KOPT-K1 (cell line): ENCODE measurements at regions not wholly inside any gene's neighbourhood (a gene's known extent, or its start where the extent isn't known, plus 50 kb on each side); places are given as distances from the start of the nearest gene placed in this dataset.
"Not testable (repeated sequence)": the region's sequence is repeated elsewhere in the genome, so short reads cannot be mapped to it uniquely, and the experiment has no call there.

Experiments
- H3K27ac ChIP-seq: fragments of 200-600 bp; sonication (generic); 2 replicates; pipeline ENCODE4 v1.5.1; 2016; ENCODE audit warnings: antibody characterized with exemption, mild to moderate bottlenecking, low read depth, low read length; ENCODE audit not compliant: poor library complexity, severe bottlenecking
- H3K36me3 ChIP-seq: fragments of 200-600 bp; sonication (generic); 2 replicates; pipeline ENCODE4 v1.5.1; 2017; ENCODE audit warnings: antibody characterized with exemption, mild to moderate bottlenecking, low read length, moderate library complexity; ENCODE audit not compliant: insufficient read depth
- H3K9me3 ChIP-seq: fragments of 200-600 bp; sonication (generic); 2 replicates; pipeline ENCODE4 v1.5.1; 2017; ENCODE audit warnings: antibody characterized with exemption, low read length, mild to moderate bottlenecking; ENCODE audit not compliant: insufficient read depth, poor library complexity, severe bottlenecking

GRCh38 chr18:78821396-78821795 lies 158.2 kb upstream of the SALL3 start:
- no peak overlapping the region for H3K27ac ChIP-seq
- no peaks in the 10 kb centered on the region for H3K36me3 ChIP-seq
- peaks cover 8% of the 10 kb centered on the region for H3K9me3 ChIP-seq

GRCh38 chr18:78822171-78822948 lies 157.3 kb upstream of the SALL3 start:
- no peaks in the 10 kb centered on the region for H3K36me3 ChIP-seq
- H3K27ac ChIP-seq: no peak overlapping the region

GRCh38 chr18:78822949-78823285 lies 156.7 kb upstream of the SALL3 start:
- H3K27ac ChIP-seq: no peak overlapping the region
- peaks cover 8% of the 10 kb centered on the region for H3K9me3 ChIP-seq
- no peaks in the 10 kb centered on the region for H3K36me3 ChIP-seq

More at GRCh38 chr18:78822171-78822948, 157.3 kb upstream of the SALL3 start:
- peaks cover 8% of the 10 kb centered on the region for H3K9me3 ChIP-seq

GRCh38 chr18:78825168-78825567 lies 154.4 kb upstream of the SALL3 start:
- H3K9me3 ChIP-seq: peaks cover 8% of the 10 kb centered on the region
- no peaks in the 10 kb centered on the region for H3K36me3 ChIP-seq
- no peak overlapping the region for H3K27ac ChIP-seq

- H3K9me3 ChIP-seq: peaks cover 8% of the 10 kb centered on the region
- H3K36me3 ChIP-seq: no peaks in the 10 kb centered on the region
- H3K27ac ChIP-seq: no peak overlapping the region
Observed at GRCh38 chr18:78826631-78827030, 153.0 kb upstream of the SALL3 start.

GRCh38 chr18:78827141-78827540 lies 152.5 kb upstream of the SALL3 start:
- no peaks in the 10 kb centered on the region for H3K36me3 ChIP-seq
- no peak overlapping the region for H3K27ac ChIP-seq
- H3K9me3 ChIP-seq: peaks cover 8% of the 10 kb centered on the region

- Histone ChIP-seq H3K9me3 (peaks cover 4% of the 10 kb centered on the region), H3K36me3 (no peaks in the 10 kb centered on the region), H3K27ac (no peak overlapping the region)
Observed at GRCh38 chr18:78828131-78828530, 151.5 kb upstream of the SALL3 start.

DNA sequence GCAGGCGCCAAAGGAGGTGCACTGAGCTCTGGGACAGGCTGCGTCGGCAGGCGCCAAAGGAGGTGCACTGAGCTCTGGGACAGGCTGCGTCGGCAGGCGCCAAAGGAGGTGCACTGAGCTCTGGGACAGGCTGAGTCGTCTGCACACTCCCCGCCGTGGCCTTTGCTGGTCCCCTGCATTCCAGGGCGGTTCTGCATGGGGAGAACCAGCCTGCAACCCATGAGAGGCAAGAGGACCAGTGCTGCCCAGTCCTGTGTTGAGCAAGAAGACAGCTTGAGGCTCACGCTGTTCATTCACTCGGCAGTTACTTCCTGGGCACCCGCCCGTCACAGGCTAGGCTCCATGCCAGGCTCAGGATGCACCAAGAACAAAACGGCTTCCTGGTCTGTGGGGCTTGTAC lies 150.6 kb upstream of the SALL3 start:
- H3K9me3 ChIP-seq, H3K36me3 ChIP-seq, H3K27ac ChIP-seq: not testable (repeated sequence)

DNA sequence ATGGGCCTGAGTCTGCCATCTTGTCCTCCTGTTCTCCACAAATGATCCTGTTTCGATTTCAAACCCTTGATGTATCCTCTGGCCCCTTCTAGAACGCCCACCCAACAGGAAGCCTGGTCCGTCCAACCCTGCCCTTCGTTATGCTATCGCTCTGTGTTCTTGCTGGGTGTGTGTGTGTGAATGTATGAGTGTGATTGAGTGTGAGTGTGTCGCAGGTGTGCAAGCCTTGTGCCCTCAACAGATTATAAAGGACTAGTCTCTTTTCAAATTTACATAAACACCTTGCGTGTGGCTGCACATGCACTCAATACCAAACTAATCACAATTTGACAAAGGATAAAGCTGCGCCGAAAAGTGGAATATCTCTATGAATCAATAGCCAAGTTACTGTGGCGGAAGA lies 149.5 kb upstream of the SALL3 start:
- H3K27ac ChIP-seq: no peak overlapping the region
- no peaks in the 10 kb centered on the region for H3K36me3 ChIP-seq
- no peaks in the 10 kb centered on the region for H3K9me3 ChIP-seq

DNA sequence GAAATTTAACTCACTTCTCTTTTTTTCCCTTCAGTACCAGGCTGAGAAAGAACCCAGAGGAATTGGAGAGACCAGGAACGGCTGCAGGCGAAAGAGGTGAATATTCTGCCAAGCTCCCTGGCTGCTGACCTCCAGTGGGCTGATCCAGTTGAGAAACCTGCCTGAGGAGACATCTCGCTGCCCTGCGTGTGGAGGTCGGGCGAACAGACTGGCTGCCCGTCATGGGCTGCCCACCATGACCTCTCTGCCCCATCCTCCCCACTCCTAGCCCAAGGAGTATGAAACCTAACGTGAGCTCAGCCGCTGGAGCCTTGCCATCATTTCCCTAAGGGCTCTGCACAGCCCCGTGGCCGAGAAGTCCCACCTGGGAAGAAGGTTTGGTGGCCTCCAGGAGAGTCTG lies 148.8 kb upstream of the SALL3 start:
- Histone ChIP-seq H3K36me3 (no peaks in the 10 kb centered on the region), H3K27ac (no peak overlapping the region), H3K9me3 (no peaks in the 10 kb centered on the region)

DNA sequence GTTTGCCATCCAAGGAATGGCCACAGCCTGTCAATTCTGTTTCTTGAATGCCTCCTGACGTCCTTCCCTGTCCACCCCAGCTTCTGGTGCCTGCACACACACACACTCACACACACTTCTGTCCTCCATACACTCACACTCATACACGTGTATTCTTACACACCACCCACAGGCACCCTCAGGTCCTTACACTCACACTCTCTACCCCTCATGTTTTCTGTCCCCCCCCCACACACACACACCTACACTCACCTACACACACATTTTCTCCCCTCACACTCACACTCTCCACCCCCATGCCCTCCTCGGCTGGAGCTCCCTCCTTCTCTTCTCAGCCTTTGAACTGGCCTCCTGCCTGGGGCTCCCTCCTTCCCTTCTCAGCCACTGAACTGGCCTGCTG lies 148.0 kb upstream of the SALL3 start:
- Histone ChIP-seq H3K36me3 (no peaks in the 10 kb centered on the region), H3K9me3 (no peaks in the 10 kb centered on the region), H3K27ac (no peak overlapping the region)

DNA sequence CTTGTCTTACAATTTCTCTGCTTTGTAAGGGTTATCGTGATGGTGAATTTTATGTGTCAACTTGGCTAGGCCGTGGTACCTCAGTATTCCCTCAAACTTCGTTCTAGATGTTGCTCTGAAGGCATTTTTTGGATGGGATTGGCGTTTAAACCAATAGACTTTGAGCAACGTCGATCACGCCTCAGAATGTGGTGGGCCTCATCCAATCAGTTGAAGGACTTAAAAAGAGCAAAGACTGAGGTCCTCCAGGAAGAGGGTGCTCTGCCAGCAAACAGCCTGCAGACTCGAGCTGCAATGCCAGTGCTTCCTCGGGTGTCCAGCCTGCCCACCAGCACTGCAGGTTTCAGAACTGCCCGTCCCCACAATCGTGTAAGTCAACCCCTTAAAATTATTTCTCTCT lies 145.8 kb upstream of the SALL3 start:
- H3K9me3 ChIP-seq: no peaks in the 10 kb centered on the region
- no peak overlapping the region for H3K27ac ChIP-seq
- no peaks in the 10 kb centered on the region for H3K36me3 ChIP-seq

GRCh38 chr18:78836838-78837237 lies 142.8 kb upstream of the SALL3 start:
- Histone ChIP-seq H3K27ac (no peak overlapping the region), H3K36me3 (no peaks in the 10 kb centered on the region)

DNA sequence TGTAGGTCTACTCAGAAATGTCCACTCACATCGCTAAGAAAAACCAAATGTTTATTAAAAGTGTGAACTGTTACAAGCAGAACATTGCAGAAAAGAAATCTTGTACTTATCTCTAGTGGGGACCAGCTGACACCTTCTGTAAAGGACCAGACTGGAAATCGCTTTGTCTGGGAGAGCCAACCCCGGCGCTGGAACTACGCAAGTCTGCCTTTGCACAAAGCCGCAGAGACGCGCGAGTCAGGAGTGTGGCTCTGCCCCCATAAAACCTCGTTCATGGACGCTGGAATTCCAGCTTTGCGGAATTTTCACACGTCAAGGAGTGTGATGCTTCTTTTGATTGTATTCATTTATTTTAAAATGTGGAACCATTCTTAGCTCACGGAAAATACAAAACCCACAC lies 141.9 kb upstream of the SALL3 start:
- Histone ChIP-seq H3K27ac (no peak overlapping the region), H3K36me3 (no peaks in the 10 kb centered on the region), H3K9me3 (no peaks in the 10 kb centered on the region)

More at GRCh38 chr18:78836838-78837237, 142.8 kb upstream of the SALL3 start:
- H3K9me3 ChIP-seq: no peaks in the 10 kb centered on the region

DNA sequence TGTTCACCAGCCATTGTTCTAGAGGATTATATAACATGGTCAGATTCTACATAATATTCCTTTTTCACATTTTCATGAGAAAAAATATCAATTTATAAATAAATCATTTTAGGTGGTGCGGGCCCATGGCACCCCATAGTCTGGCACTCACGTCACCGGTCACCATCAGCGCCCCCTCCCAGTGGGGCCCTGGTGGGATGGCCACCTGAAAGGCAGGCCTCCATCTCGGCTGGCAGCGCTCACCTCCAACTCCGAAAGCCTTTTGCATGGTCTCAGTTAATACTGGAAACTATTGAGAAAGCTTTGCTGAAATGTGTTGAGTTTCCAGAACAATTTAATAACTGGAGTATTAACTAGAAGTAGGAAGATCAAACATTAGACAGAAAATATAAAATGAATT lies 141.4 kb upstream of the SALL3 start:
- Histone ChIP-seq H3K36me3 (no peaks in the 10 kb centered on the region), H3K9me3 (no peaks in the 10 kb centered on the region), H3K27ac (no peak overlapping the region)

DNA sequence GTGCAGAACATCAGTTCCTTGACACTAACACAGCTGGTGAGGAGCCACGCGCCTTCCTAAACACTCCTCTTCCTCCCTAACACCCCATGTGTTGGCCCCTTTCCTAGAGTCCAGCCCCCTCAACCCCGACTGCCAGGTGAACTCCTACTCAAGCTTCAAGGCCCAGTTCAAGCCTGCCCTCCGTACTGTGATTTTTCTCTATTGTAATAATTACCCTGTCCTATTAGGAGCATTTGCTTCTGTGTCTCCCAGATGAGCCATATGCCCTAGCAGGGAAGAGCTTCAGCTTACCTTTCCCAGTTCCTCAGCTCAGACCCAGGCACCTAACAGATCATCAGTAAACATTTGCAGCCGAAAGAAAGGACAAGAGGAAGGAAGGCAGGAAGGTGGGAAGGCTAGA lies 130.6 kb upstream of the SALL3 start:
- no peaks in the 10 kb centered on the region for H3K36me3 ChIP-seq
- H3K27ac ChIP-seq: no peak overlapping the region
- peaks cover 37% of the 10 kb centered on the region for H3K9me3 ChIP-seq
